Skeletal muscle tissue (tissue), 3 donors: ENCODE measurements at regions not wholly inside any gene's neighbourhood (a gene's known extent, or its start where the extent isn't known, plus 50 kb on each side); places are given as distances from the start of the nearest gene placed in this dataset.

Experiments
- H3K27ac ChIP-seq: one replicate; pipeline ENCODE4 v1.7.0; 2013; ENCODE audit warnings: mild to moderate bottlenecking, low read depth, low read length, inconsistent platforms
- H3K27me3 ChIP-seq, 3 donors: one replicate each; pipeline ENCODE4 v1.7.0; 2013; ENCODE audit warnings: low read length in 3 of 3; ENCODE audit not compliant: control insufficient read depth in 3 of 3, insufficient read depth in 3 of 3
- H3K36me3 ChIP-seq, 3 donors: one replicate each; pipeline ENCODE4 v1.7.0; 2013; ENCODE audit warnings: low read length in 3 of 3; ENCODE audit not compliant: control insufficient read depth in 3 of 3, insufficient read depth in 3 of 3
- H3K4me1 ChIP-seq, 3 donors: one replicate each; pipeline ENCODE4 v1.7.0; 2013; ENCODE audit warnings: low read length in 3 of 3, mild to moderate bottlenecking in 3 of 3; ENCODE audit not compliant: control insufficient read depth in 3 of 3, insufficient read depth in 3 of 3
- H3K4me3 ChIP-seq, 3 donors: one replicate each; pipeline ENCODE4 v1.7.0; 2013; ENCODE audit warnings: low read length in 3 of 3
- H3K9ac ChIP-seq, 3 donors: one replicate each; pipeline ENCODE4 v1.7.0; 2013; ENCODE audit warnings: low read length in 3 of 3, mild to moderate bottlenecking in 3 of 3, moderate library complexity in 2 of 3, low read depth in 1 of 3
- H3K9me3 ChIP-seq, 3 donors: one replicate each; pipeline ENCODE4 v1.7.0; 2013; ENCODE audit warnings: low read length in 3 of 3; ENCODE audit not compliant: control insufficient read depth in 3 of 3
- donor health status: Osteomylitis.

- Histone ChIP-seq H3K9ac (no peak overlapping the region), H3K27me3 (no peaks in the 10 kb centered on the region), H3K9me3 (no peaks in the 10 kb centered on the region), H3K4me3 (no peak overlapping the region), H3K36me3 (no peaks in the 10 kb centered on the region), H3K27ac (no peak overlapping the region), H3K4me1 (no peaks in the 10 kb centered on the region)
Observed at GRCh38 chr3:55247666-55248065, 239.4 kb downstream of the WNT5A start.

GRCh38 chr3:55246033-55246432 lies 241.1 kb downstream of the WNT5A start:
- Histone ChIP-seq H3K4me1 (no peaks in the 10 kb centered on the region), H3K27ac (no peak overlapping the region), H3K27me3 (no peaks in the 10 kb centered on the region), H3K9me3 (no peaks in the 10 kb centered on the region), H3K36me3 (no peaks in the 10 kb centered on the region), H3K4me3 (no peak overlapping the region), H3K9ac (no peak overlapping the region)

- Histone ChIP-seq H3K36me3 (no peaks in the 10 kb centered on the region), H3K27me3 (no peaks in the 10 kb centered on the region), H3K4me1 (no peaks in the 10 kb centered on the region), H3K9me3 (no peaks in the 10 kb centered on the region), H3K9ac (no peak overlapping the region), H3K27ac (no peak overlapping the region), H3K4me3 (no peak overlapping the region)
Observed at GRCh38 chr3:55245351-55245750, 241.8 kb downstream of the WNT5A start.

GRCh38 chr3:55244247-55244646 lies 242.9 kb downstream of the WNT5A start:
- H3K4me1 ChIP-seq: no peaks in the 10 kb centered on the region
- H3K27me3 ChIP-seq: no peaks in the 10 kb centered on the region
- no peak overlapping the region for H3K27ac ChIP-seq
- H3K9ac ChIP-seq: no peak overlapping the region
- no peaks in the 10 kb centered on the region for H3K36me3 ChIP-seq
- H3K9me3 ChIP-seq: no peaks in the 10 kb centered on the region
- H3K4me3 ChIP-seq: no peak overlapping the region

GRCh38 chr3:55243678-55244077 lies 243.4 kb downstream of the WNT5A start:
- Histone ChIP-seq H3K4me1 (no peaks in the 10 kb centered on the region), H3K9me3 (no peaks in the 10 kb centered on the region), H3K9ac (no peak overlapping the region), H3K4me3 (no peak overlapping the region), H3K36me3 (no peaks in the 10 kb centered on the region), H3K27ac (no peak overlapping the region), H3K27me3 (no peaks in the 10 kb centered on the region)

- Histone ChIP-seq H3K9me3 (no peaks in the 10 kb centered on the region), H3K4me1 (no peaks in the 10 kb centered on the region), H3K9ac (no peak overlapping the region), H3K4me3 (no peak overlapping the region), H3K36me3 (no peaks in the 10 kb centered on the region), H3K27me3 (no peaks in the 10 kb centered on the region), H3K27ac (no peak overlapping the region)
Observed at GRCh38 chr3:55242921-55243320, 244.2 kb downstream of the WNT5A start.

GRCh38 chr3:55241098-55241497 lies 246.0 kb downstream of the WNT5A start:
- no peaks in the 10 kb centered on the region for H3K4me1 ChIP-seq
- no peak overlapping the region for H3K27ac ChIP-seq
- no peaks in the 10 kb centered on the region for H3K27me3 ChIP-seq
- H3K4me3 ChIP-seq: no peak overlapping the region
- no peaks in the 10 kb centered on the region for H3K9me3 ChIP-seq
- H3K9ac ChIP-seq: no peak overlapping the region
- H3K36me3 ChIP-seq: no peaks in the 10 kb centered on the region

GRCh38 chr3:55235416-55235815 lies 251.7 kb downstream of the WNT5A start:
- H3K4me1 ChIP-seq: no peaks in the 10 kb centered on the region
- no peaks in the 10 kb centered on the region for H3K27me3 ChIP-seq
- H3K36me3 ChIP-seq: no peaks in the 10 kb centered on the region
- H3K9me3 ChIP-seq: no peaks in the 10 kb centered on the region
- H3K27ac ChIP-seq: no peak overlapping the region
- H3K4me3 ChIP-seq: no peak overlapping the region
- H3K9ac ChIP-seq: no peak overlapping the region

GRCh38 chr3:55226696-55227095 lies 260.4 kb downstream of the WNT5A start:
- Histone ChIP-seq H3K27ac (no peak overlapping the region), H3K27me3 (no peaks in the 10 kb centered on the region), H3K4me1 (no peaks in the 10 kb centered on the region), H3K9ac (no peak overlapping the region), H3K36me3 (no peaks in the 10 kb centered on the region), H3K9me3 (no peaks in the 10 kb centered on the region), H3K4me3 (no peak overlapping the region)

GRCh38 chr3:55218577-55218976 lies 268.5 kb downstream of the WNT5A start:
- H3K27ac ChIP-seq: no peak overlapping the region
- H3K9me3 ChIP-seq: peaks cover 0 to 4% (median 3%) of the 10 kb centered on the region in 3 donors
- H3K4me3 ChIP-seq: no peak overlapping the region
- H3K4me1 ChIP-seq: no peaks in the 10 kb centered on the region
- H3K36me3 ChIP-seq: no peaks in the 10 kb centered on the region
- H3K27me3 ChIP-seq: no peaks in the 10 kb centered on the region
- no peak overlapping the region for H3K9ac ChIP-seq

GRCh38 chr3:55207744-55208143 lies 279.4 kb downstream of the WNT5A start:
- Histone ChIP-seq H3K9me3 (no peaks in the 10 kb centered on the region), H3K27me3 (peaks cover 0 to 3% (median 0%) of the 10 kb centered on the region in 3 donors), H3K4me1 (no peaks in the 10 kb centered on the region), H3K9ac (no peak overlapping the region), H3K27ac (no peak overlapping the region), H3K36me3 (no peaks in the 10 kb centered on the region), H3K4me3 (no peak overlapping the region)
